ENCODE measurements at regions not wholly inside any gene's neighbourhood (a gene's known extent, or its start where the extent isn't known, plus 50 kb on each side); places are given as distances from the start of the nearest gene placed in this dataset.

DNA sequence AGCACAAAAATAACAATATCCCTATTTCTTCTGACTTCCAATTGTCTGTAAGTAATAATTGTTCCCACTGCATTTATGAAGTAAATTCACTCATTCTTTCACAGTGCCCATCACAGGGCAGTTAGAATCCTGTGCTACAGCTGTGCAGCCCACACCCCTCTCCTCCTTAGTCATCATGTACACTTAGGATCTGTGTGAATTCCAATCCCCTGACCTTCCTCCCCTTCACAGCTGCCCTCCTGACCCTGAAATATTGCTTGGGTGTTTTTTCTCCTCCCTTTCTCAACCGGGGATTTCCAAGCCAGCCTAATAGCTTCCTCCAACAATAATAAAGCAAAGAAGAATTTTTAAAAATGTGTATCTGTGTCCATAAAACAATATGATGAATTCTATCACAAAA is 91.5 kb upstream of the BEND6 start:
- no peak for DNase-seq

DNA sequence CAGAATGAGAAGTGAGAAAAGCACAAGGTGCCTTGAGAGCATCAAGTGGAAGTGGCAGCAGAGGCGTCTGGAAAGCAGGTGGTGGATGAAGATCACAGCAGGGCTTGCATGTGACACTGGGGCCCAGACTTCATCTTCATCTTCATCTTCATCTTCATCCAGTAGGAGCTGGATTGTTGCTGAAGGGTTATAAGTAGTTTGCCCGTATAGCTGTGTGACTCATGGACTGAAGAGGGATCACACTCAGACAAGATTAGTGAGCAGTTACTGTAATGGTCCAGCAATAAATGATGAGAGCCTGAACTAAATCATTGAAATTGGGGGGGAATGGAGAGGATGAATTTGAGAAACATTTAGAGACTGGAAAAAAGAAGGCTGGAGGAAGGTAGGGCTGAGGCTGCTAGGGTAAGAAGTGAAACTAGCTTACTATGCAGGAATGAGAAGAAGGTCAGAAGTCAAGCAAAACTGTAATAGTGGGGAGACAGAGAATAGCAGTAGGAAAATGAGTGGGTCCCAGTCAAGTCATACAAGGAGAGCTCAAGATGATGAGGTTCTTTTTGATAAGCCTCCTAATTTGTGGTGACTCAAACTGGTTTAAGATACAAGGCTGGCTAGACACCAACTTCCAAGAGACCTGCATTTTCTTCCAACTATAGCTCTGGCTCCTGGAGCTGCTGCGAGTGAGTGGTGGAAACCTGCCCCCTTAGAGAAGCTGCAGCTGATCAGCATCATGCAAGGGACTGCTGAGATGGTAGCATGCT is 92.3 kb upstream of the BEND6 start:
- no peak for DNase-seq

DNA sequence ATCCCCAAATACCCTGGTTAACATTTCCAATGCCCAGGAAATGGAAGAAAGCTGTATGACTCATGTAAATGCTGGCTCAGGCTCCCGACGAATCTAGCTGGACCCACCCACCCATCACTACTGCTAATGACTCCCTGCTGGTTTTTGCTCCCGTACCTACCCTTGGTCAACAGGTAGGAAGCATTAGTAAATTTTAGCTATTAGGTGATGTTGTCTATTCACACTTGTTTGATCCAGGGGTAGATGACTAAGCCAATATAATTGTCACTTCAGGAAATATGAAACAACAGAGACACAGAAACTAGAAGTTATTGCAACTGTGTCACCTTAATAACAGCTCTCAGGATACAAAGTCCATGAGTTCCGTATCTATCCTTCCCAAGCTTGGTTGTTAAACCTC is 94.4 kb upstream of the BEND6 start:
- no peak for DNase-seq

DNA sequence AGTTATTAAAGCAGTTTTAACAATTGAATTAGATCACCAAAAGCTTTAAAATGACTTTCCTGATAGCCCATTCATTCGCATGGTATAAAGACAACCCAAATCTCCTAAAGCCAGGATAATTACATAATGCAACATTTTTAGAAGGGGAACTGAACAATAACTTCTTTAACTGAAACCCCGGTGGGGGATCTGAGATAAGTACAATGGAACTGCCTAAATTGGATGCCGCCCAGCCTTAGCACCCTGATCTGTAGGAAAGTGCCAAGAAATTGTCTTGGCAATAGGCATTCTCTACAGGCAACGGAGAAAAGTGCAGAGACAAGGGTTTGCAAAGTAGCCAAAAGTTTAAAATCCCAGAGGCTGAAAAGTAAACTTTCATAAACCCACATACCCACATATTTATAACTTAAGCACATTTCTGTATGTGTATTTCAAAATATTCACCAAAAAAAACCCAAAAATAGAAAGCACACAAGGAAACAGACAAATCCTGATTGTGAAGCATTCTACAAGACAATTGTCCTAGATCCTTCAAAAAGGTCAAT is 98.8 kb upstream of the BEND6 start:
- DNase-seq: no peak

DNA sequence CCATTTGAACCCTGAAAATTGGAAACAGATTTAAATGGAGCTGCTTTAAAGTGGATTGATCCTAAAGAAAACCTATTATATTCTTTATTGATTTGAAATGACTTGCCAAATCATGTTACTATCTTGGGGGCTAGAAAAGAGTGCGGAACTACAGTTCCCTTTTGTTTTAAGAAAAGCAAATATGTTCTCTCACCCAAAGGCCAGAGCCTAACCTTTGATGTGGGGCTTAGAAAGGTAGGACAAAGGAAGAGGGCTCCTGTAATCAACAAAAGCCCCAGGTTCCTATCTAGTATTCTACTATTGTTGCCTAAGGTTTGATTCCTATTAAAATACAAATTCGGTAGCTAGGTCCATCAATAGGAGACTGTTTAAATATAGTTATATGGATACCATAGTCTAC is 100.8 kb upstream of the BEND6 start:
- DNase-seq: no peak

DNA sequence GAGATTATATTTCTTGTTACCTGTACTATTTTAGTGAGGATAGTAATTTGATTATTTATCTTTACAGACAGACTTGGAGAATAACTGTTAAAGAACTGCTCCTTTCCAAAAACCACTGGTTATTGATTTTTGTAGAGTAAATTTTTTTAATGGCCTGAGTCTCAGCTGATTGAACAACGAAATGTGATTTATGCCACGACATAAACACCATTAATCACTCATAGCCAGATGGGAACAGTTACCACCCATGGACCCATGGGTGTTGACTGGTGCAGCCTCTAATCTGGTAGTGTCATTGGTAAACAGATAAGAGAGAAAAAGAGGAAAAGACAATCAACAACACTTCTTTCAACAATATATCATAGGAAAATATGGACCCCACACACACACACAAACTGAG is 101.4 kb upstream of the BEND6 start:
- DNase-seq: no peak

DNA sequence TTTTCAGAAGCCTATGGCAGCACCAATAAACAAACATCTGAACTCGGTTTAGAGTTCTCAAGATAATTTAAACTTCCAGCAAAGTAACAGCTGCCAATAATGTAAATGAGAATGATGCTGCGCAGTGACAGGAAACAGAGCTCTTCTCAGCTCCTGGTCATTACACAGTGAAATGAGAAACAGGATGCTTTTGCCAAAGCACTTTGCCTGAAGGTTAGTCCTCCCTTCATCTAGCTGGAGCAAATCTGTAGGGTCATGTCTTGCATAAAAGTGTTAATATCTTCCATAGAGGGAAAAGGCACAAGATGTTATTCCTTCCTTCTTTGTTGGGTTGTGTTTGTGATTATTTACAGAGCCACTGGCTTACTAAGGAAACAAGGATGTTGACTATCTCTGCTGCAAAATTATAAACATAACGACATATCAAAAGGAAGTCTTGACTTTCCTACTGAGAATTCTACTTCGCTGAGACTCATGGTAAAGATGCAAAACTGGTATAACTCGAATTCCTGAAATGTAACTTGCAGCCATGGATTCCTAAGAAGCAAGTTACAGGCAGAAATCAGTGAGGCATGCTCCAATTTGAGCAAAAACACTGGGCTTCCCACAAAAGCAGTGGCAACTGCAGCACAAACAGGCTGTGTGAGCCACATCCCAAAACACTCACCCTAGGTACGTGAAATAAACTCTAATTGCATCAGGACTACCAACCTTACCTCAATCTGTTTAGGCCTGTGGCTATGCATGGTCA is 102.5 kb upstream of the BEND6 start:
- no peak for DNase-seq

DNA sequence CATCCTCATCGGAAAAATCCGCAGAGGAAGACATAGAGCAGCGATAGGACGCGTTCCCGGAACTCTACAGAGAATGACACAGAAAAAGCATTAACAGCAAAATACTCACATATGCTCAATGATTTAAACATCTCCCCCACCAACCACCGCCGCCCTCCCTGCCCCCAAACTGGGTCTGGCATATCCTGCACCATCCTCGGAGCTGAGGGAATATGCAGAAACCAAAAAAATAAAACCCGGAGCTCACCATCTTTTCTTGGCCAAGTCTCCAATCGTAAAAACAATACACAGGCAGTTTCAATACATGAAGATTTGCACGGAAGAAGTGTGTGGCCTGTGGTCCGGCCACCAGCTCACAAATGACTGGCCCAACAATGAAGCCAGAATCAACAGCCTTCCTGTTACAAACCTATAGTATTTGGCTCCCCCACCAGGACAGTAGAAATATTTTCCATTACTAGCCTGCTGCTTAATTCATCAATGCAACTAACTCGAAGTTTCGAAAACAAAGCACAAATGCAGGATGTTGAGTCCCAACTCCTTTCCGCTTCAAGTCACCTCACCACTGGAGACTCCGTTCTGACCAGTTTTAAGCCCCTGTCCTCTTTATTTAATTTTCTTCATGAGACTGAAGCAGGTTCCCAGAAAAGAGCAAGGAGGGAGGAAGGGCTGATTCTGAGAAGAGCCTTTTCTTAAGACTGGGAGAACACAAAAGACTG is 103.2 kb upstream of the BEND6 start:
- DNase-seq: peak; percentile 39

DNA sequence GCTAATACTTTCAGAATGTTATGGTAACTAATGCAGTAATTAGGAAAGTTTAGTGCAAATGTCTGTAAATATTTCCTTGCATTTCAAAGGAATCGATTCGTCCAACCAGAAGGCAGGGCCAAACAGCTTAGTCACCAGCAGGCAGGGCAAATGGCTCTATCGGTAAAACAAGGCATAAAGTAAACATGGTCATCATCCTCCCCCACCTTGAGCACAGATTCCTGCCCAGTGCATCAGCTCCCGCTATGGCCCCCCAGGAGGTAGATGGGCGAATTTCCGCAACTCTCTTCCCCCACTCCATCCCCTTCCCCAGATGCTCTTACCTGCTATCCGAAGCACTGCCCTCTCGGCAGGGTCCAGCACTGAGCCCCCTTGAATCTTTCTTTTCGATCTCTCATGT is 103.8 kb upstream of the BEND6 start:
- no peak for DNase-seq

DNA sequence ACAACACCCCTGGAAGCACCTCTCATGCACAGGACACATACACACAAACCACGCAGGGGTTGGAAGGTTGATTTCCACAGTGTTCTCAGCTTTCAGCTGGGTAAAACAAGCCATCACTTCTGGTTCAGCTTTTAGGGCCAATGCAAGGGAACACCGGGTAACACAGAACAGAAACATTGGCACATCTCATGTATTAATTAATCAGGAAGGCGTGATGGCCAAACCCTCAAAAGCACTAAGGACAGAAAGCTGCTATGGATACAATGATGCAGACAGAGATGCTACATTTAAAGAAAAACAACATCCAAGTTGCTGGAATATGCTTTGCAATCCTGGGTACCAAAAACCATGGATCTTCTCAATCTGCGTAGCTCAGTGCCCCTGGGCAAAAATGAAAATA is 104.3 kb upstream of the BEND6 start:
- DNase-seq: no peak

DNA sequence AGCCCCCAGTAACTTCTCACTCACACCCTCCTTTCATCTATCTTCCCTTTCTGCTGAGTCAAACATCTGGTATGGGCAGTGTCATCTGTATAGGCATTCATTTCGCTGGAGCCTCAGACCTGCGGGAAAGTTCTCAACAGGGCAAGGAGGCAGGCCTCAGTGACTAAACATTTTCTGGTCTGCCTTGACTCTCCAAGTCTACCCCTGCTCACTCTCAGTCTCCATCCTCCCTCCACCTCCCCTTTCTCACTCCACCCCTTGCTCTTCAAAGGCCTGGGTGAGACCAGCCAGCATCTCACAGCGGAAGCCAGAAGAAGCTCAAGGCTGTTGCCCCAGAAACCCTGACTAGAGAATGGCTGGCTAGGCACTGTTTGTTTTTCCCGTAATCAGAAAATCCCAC is 105.0 kb upstream of the BEND6 start:
- no peak for DNase-seq

DNA sequence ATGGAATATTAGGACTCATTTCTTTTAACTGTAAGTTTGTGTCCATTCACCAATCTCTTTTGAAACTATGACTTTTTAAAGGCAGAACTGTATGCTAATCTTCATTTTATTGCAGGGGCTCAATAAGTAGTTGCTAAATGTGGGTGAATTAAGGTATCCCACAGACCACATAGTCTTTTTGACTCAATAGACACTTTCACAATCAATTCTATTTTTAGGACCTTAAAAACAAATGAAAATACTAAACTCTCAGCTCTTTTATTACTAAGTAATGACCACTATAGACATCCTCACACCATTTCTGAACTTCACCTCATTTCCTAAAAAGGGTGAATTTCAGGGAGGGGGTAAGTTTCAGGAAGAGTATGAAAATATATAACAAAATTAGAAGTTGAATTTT is 106.8 kb upstream of the BEND6 start:
- DNase-seq: no peak

DNA sequence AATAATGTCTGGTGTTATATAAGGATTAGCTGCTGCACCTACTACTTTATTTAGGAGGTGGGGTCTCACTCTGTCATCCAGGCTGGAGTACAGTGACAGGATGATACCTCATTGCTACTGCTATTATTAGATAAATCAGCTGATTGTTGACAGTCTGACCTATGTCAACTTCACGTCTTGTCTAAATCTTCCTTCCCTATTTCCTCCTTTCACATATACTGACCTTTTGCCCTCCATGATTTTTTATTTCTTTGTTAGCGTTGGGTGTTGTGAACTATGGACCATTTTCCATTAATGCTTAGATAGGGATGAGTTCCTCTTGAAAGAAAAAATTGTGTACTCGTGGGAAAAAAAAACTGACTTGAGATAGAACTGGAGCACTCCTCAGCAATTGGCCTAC is 109.9 kb upstream of the BEND6 start:
- no peak for DNase-seq

DNA sequence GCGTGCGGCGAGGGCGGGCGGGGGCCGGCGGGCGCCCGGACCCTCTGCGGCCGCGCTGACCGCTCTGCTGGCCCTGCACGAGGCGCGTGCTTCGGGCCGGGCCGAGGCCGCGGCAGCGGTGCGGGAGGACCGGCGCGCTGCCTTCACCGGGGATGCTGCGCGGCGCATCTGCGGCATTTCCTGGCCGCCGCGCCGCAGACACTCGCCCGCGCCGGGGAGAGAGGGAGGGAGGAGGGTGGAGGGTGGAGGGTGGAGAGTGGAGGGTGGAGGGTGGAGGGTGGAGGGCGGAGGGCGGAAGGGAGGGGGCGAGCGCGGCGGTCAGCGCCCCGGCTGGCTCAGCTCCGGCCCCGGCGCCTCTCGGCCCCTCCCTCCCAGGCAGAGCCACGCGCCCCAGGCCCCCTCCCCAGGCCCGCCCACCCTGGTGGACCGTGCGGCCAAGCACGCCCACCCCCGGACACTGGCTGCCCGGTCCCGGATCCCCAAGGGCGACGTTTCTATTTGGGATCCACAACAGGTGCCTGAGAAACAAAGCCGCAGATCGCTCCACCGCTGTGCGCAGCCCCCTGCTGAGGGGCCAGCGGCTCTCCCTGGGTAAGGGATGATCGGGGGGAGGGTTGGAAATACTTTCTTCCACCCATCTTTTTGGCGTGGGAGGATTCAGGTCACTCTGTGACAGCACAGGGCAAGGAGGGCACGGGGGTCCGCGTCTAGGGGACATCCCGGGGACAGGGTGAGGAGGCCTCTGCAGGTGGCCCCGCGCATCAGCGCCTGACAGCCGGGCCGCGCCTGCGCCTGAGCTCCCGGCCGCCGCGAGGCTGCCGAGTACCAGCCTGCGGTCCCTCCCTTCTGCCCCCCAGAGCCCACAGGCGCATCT is 111.2 kb upstream of the BEND6 start:
- peak; percentile 64 for DNase-seq

DNA sequence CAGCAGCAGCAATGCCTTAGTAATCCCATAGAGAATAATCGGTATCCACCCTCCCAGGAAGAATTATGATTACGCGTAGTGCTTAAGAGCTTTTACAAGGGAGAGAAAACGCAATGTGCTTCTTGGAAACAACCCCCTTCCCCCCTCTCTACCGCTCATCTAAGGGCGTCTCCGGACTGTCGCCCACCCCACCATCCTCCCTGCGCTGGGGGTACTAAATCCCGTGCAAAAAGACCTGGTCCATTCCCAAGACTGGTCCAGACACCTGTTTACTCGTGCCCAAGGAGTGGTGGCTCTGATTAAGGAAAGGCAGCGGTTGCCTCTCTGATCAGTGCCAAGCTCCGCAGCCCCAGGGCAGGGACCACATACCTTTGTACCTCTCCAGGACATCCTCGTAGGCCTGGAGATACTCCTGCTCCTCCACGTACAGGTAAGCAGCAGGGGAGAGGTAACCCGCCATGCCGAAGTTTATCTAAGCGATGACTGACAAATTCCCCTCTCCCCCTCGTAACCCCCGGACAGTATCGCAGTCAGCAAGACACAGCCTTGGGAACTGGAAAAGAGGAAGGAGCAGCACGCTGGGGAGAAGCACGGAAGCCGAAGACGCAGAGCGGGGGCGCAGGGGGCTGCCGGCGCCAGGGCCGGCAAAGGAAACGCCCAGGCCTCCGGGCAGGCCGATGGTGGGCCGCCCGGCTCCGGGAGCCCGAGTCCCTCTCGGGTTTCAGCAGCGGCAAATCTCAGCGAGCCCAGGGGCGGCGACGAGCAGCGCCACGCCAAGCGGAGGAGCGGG is 112.0 kb upstream of the BEND6 start:
- DNase-seq: no peak

DNA sequence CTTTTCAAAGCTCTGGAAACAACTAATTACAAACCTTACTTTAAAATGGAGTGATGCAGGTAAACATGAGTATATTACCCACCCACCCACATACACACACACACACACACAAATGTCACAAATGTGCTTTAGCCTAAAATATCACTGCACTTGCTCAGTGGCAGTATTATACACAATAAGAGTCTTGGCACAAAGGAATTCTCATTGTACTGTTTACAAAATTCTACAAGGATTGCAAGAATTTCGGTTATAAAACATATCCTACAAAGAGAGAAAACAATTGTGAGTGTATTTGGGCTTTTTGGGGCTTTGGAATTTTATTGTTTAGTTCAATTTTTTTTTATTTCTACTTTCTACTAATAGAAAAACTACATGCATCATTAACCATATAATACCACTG is 113.2 kb upstream of the BEND6 start:
- DNase-seq: no peak

DNA sequence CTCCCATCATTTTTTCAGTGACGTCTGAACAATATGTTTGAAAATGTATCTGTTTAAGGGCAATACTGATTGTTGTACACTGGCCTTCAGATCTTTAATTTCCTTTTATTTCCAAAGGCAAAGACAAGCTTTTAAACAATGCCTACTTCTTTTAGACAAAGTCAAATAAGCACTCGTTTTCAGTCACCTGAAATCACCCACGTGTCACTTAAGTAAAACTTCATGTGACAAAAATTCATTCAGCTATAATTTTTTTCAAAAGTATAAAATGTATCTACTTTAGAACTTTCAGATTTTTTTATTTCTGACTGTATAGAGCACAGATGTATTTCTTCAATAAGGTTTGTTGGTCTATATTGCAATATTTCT is 113.5 kb upstream of the BEND6 start:
- no peak for DNase-seq

DNA sequence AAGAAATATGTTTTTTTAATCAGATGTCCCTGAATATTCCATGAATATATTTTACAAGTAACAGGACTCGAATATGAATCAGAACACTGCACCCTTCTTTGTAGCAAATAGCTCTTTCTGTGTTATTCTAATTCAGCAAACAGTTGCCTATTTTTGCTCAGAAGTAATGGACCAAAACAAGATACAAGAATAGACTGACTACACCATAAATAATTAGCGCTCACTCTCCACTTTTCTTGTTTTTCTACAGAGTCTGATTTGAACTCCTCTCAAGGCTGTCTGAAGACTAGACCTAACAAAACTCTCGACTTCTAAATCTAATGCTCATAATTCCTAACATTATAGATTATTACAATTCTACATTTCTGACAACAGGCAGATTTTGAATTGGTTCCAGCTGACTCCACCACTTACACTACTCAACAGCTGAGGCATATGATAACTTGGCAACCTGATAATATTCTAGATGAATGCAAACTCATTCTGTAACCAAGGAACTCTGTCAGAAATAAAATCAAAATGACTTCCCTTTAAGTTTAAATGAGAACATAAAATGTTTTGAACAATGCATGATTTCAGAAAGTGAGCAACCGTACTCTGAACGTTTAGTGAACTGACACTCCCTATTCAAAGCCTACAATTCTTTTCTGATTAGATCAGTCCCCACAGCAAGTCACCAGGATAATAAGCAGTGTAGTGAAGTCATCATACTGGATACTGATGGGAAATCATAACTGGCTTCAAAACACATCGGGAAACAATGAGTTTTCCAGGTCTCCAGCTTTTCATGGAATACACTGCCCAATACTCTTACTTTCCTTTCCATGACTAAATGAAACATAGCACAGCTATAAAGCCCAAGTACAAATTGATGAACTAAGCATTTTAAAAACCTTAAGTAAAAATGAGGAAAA is 114.2 kb upstream of the BEND6 start:
- DNase-seq: no peak

DNA sequence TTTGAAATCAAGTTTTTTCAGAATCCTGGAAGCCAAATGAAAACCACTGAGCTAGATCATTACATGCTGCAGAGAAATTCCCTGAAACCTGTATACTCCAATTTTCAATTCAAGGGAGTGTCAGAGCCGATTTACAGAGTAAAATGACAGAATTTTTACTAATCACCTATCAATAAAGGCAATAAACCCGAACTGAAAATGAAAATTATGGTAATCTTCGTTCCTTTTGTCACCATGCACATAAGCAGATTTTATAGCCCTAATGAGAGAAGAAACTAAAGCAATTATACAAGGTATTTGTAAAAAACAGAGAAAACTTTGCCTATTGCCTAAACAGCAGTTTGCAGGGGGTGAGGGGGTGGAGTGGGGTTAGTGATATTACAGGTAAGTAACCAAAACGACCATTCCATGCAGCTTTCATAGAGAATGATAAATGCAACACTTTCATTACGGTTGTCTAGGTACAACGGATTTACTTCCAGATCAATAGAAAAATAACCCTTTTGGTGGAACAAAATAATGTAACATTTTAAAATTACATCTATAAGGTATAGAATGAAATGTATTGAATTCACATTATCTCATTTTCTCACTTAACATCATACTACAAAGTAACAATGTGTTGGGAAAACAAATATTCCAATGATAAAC is 115.2 kb upstream of the BEND6 start:
- no peak for DNase-seq

DNA sequence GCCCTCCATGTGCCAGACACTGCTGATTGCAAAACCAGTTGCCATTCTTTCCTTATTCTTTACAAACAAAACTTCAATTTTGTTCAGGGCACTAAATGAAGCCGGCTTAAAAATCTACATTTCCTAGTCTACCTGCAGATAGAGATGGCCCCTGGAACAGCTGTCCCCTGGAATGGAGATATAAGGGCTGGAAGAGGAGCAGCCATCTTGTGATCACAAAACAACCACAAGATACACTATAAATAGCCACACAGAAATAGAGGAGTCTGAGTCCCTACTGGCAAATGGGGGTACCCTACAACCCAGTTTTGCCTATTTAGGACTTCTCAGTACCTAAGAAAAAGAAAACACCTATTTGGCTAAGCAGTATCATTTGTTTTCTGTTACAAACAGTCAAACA is 115.9 kb upstream of the BEND6 start:
- DNase-seq: no peak
